CD4-positive, alpha-beta memory T cell (primary cell): ENCODE measurements at regions not wholly inside any gene's neighbourhood (a gene's known extent, or its start where the extent isn't known, plus 50 kb on each side); places are given as distances from the start of the nearest gene placed in this dataset.

Experiments used
- CTCF ChIA-PET: fragments of 350-600 bp; sonication (Branson Sonifier 250); formaldehyde crosslinking; loops from one replicate; lab custom pipeline; 2021; ENCODE audit warnings: inconsistent platforms; ENCODE audit not compliant: partially characterized antibody; lab: Charles Lee
- POLR2A ChIA-PET: fragments of 350-600 bp; sonication (Branson Sonifier 250); formaldehyde crosslinking; loops from one replicate; lab custom pipeline; 2021; ENCODE audit not compliant: partially characterized antibody; lab: Charles Lee
- DNase-seq, 5 donors: peaks; one replicate each; pipeline versions ENCODE4 v3.0.0 to v3.0.0-alpha.2; 2020 to 2022; ENCODE audit warnings: mixed read lengths in 1 of 5
- H3K27ac ChIP-seq: one replicate; pipeline ENCODE4 v1.7.0; 2013; ENCODE audit warnings: low read depth, low read length
- H3K27me3 ChIP-seq: 2 replicates; pipeline ENCODE4 v1.7.0; 2013; ENCODE audit warnings: mild to moderate bottlenecking, low read length, moderate library complexity; ENCODE audit not compliant: insufficient read depth
- H3K36me3 ChIP-seq: 2 replicates; pipeline ENCODE4 v1.7.0; 2013; ENCODE audit warnings: mild to moderate bottlenecking, low read length, moderate library complexity; ENCODE audit not compliant: insufficient read depth
- H3K4me1 ChIP-seq: 2 replicates; pipeline ENCODE4 v1.7.0; 2013; ENCODE audit warnings: mild to moderate bottlenecking, low read length, moderate library complexity; ENCODE audit not compliant: insufficient read depth
- H3K4me3 ChIP-seq, 2 donors: one replicate each; pipeline ENCODE4 v1.7.0; 2013; ENCODE audit warnings: low read length in 2 of 2, mild to moderate bottlenecking in 1 of 2
- H3K9me3 ChIP-seq, 2 donors: one replicate each; pipeline ENCODE4 v1.7.0; 2013; ENCODE audit warnings: low read length in 2 of 2, control low read depth in 1 of 2; ENCODE audit not compliant: control insufficient read depth in 1 of 2
- H3K27ac Mint-ChIP-seq, 7 donors: one replicate each; pipeline ENCODE4 v1.8.0; 2020 to 2021; ENCODE audit warnings: mixed read lengths in 7 of 7, mild to moderate bottlenecking in 6 of 7, inconsistent platforms in 3 of 7, moderate library complexity in 3 of 7
- H3K27me3 Mint-ChIP-seq, 2 donors: one replicate each; pipeline ENCODE4 v1.8.0; 2020 to 2021; ENCODE audit warnings: mixed read lengths in 2 of 2
- H3K36me3 Mint-ChIP-seq, 2 donors: one replicate each; pipeline ENCODE4 v1.8.0; 2020 to 2021; ENCODE audit warnings: mixed read lengths in 2 of 2, inconsistent platforms in 1 of 2, mild to moderate bottlenecking in 1 of 2
- H3K4me1 Mint-ChIP-seq, 4 donors: one replicate each; pipeline ENCODE4 v1.8.0; 2020 to 2021; ENCODE audit warnings: mixed read lengths in 4 of 4, mild to moderate bottlenecking in 1 of 4
- H3K4me3 Mint-ChIP-seq, 8 donors: one replicate each; pipeline ENCODE4 v1.8.0; 2020 to 2021; ENCODE audit warnings: mixed read lengths in 8 of 8, mild to moderate bottlenecking in 7 of 8, moderate library complexity in 6 of 8, inconsistent platforms in 3 of 8
- H3K9me3 Mint-ChIP-seq, 8 donors: one replicate each; pipeline ENCODE4 v1.8.0; 2020 to 2021; ENCODE audit warnings: mixed read lengths in 8 of 8, mild to moderate bottlenecking in 5 of 8, inconsistent platforms in 3 of 8, moderate library complexity in 1 of 8
- intact Hi-C: fragments of 100-400 bp; cut with micrococcal nuclease; formaldehyde crosslinking; loops from one replicate; pipeline ENCODE4 v1.15.1; 2023

- ChIA-PET POLR2A (no interaction called here), CTCF (no interaction called here)
- Histone ChIP-seq H3K4me1 (no peaks in the 10 kb centered on the region), H3K27me3 (no peaks in the 10 kb centered on the region), H3K36me3 (no peaks in the 10 kb centered on the region), H3K27ac (no peak overlapping the region), H3K9me3 (no peaks in the 10 kb centered on the region), H3K4me3 (no peak overlapping the region)
- H3K4me3 Mint-ChIP-seq = no peak overlapping the region
- DNase-seq = no peak
- intact Hi-C loops = no loop called here
- no peaks in the 10 kb centered on the region for H3K36me3 Mint-ChIP-seq
- no peak overlapping the region for H3K27ac Mint-ChIP-seq
- H3K9me3 Mint-ChIP-seq = peaks cover 0 to 13% (median 2%) of the 10 kb centered on the region in 8 donors
- no peaks in the 10 kb centered on the region for H3K4me1 Mint-ChIP-seq
- no peaks in the 10 kb centered on the region for H3K27me3 Mint-ChIP-seq
Measured at GRCh38 chr12:125742413-125742812, 677.2 kb downstream of the AACS start.

GRCh38 chr12:125744201-125744600, 679.0 kb downstream of the AACS start:
- Mint-ChIP-seq H3K4me1 (no peaks in the 10 kb centered on the region), H3K27me3 (no peaks in the 10 kb centered on the region), H3K27ac (no peak overlapping the region), H3K36me3 (no peaks in the 10 kb centered on the region), H3K4me3 (no peak overlapping the region), H3K9me3 (peaks cover 0 to 9% (median 4%) of the 10 kb centered on the region in 8 donors)
- no peak overlapping the region for H3K27ac ChIP-seq
- H3K4me1 ChIP-seq = no peaks in the 10 kb centered on the region
- CTCF ChIA-PET = no interaction called here
- H3K4me3 ChIP-seq = no peak overlapping the region
- no peaks in the 10 kb centered on the region for H3K27me3 ChIP-seq
- POLR2A ChIA-PET = no interaction called here
- no peaks in the 10 kb centered on the region for H3K36me3 ChIP-seq
- intact Hi-C loops = no loop called here
- no peak for DNase-seq
- H3K9me3 ChIP-seq = no peaks in the 10 kb centered on the region

GRCh38 chr12:125755512-125755911, 690.3 kb downstream of the AACS start:
- no peaks in the 10 kb centered on the region for H3K36me3 ChIP-seq
- H3K4me1 Mint-ChIP-seq = no peaks in the 10 kb centered on the region
- H3K4me3 ChIP-seq = no peak overlapping the region
- POLR2A ChIA-PET = no interaction called here
- no peak overlapping the region for H3K4me3 Mint-ChIP-seq
- H3K4me1 ChIP-seq = no peaks in the 10 kb centered on the region
- CTCF ChIA-PET = interaction anchor here (0.6 kb wide), 1 partner anchor 429 kb away, joined by 4 read pairs; no protein-coding TSS in a partner anchor
- DNase-seq = no peak
- H3K27me3 ChIP-seq = no peaks in the 10 kb centered on the region
- H3K27ac Mint-ChIP-seq = no peak overlapping the region
- H3K9me3 ChIP-seq = no peaks in the 10 kb centered on the region
- no peak overlapping the region for H3K27ac ChIP-seq
- no peaks in the 10 kb centered on the region for H3K36me3 Mint-ChIP-seq
- peaks cover 0 to 6% (median 2%) of the 10 kb centered on the region in 8 donors for H3K9me3 Mint-ChIP-seq
- intact Hi-C loops = no loop called here
- no peaks in the 10 kb centered on the region for H3K27me3 Mint-ChIP-seq

GRCh38 chr12:125766091-125766490, 700.9 kb downstream of the AACS start:
- ChIA-PET POLR2A (no interaction called here), CTCF (no interaction called here)
- Mint-ChIP-seq H3K4me1 (no peaks in the 10 kb centered on the region), H3K4me3 (no peak overlapping the region), H3K9me3 (peaks cover 0 to 8% (median 1%) of the 10 kb centered on the region in 8 donors), H3K27me3 (no peaks in the 10 kb centered on the region), H3K36me3 (no peaks in the 10 kb centered on the region), H3K27ac (no peak overlapping the region)
- Histone ChIP-seq H3K4me1 (no peaks in the 10 kb centered on the region), H3K36me3 (no peaks in the 10 kb centered on the region), H3K9me3 (no peaks in the 10 kb centered on the region), H3K27ac (no peak overlapping the region), H3K27me3 (no peaks in the 10 kb centered on the region), H3K4me3 (no peak overlapping the region)
- intact Hi-C loops = no loop called here
- no peak for DNase-seq

- Mint-ChIP-seq H3K4me1 (no peaks in the 10 kb centered on the region), H3K27ac (no peak overlapping the region), H3K9me3 (peaks cover 0 to 4% (median 2%) of the 10 kb centered on the region in 8 donors), H3K36me3 (no peaks in the 10 kb centered on the region), H3K4me3 (no peak overlapping the region), H3K27me3 (no peaks in the 10 kb centered on the region)
- intact Hi-C loops = no loop called here
- Histone ChIP-seq H3K36me3 (no peaks in the 10 kb centered on the region), H3K27ac (no peak overlapping the region), H3K4me3 (no peak overlapping the region), H3K4me1 (no peaks in the 10 kb centered on the region), H3K27me3 (no peaks in the 10 kb centered on the region), H3K9me3 (no peaks in the 10 kb centered on the region)
- no peak for DNase-seq
- ChIA-PET POLR2A (no interaction called here), CTCF (no interaction called here)
Measured at GRCh38 chr12:125772403-125772802, 707.2 kb downstream of the AACS start.

GRCh38 chr12:125773033-125773640, 707.9 kb downstream of the AACS start:
- no peaks in the 10 kb centered on the region for H3K4me1 ChIP-seq
- no peak for DNase-seq
- H3K36me3 ChIP-seq = no peaks in the 10 kb centered on the region
- no peaks in the 10 kb centered on the region for H3K27me3 ChIP-seq
- no peaks in the 10 kb centered on the region for H3K4me1 Mint-ChIP-seq
- no peaks in the 10 kb centered on the region for H3K9me3 ChIP-seq
- no peaks in the 10 kb centered on the region for H3K27me3 Mint-ChIP-seq
- no peak overlapping the region for H3K27ac ChIP-seq
- no peaks in the 10 kb centered on the region for H3K36me3 Mint-ChIP-seq
- H3K27ac Mint-ChIP-seq = no peak overlapping the region
- POLR2A ChIA-PET = no interaction called here
- intact Hi-C loops = no loop called here
- peaks cover 0 to 4% (median 2%) of the 10 kb centered on the region in 8 donors for H3K9me3 Mint-ChIP-seq
- H3K4me3 Mint-ChIP-seq = no peak overlapping the region
- no peak overlapping the region for H3K4me3 ChIP-seq
- CTCF ChIA-PET = no interaction called here

GRCh38 chr12:125775507-125775906, 710.3 kb downstream of the AACS start:
- Mint-ChIP-seq H3K4me1 (no peaks in the 10 kb centered on the region), H3K9me3 (peaks cover 0 to 6% (median 2%) of the 10 kb centered on the region in 8 donors), H3K4me3 (no peak overlapping the region), H3K27ac (no peak overlapping the region), H3K27me3 (no peaks in the 10 kb centered on the region), H3K36me3 (no peaks in the 10 kb centered on the region)
- H3K27me3 ChIP-seq = no peaks in the 10 kb centered on the region
- no peak overlapping the region for H3K27ac ChIP-seq
- ChIA-PET CTCF (no interaction called here), POLR2A (no interaction called here)
- H3K36me3 ChIP-seq = no peaks in the 10 kb centered on the region
- H3K9me3 ChIP-seq = no peaks in the 10 kb centered on the region
- intact Hi-C loops = no loop called here
- DNase-seq = no peak
- no peak overlapping the region for H3K4me3 ChIP-seq
- no peaks in the 10 kb centered on the region for H3K4me1 ChIP-seq
